CD4-positive, alpha-beta T cell treated with Interleukin-15 for 1 hour (primary cell): ENCODE measurements at regions not wholly inside any gene's neighbourhood (a gene's known extent, or its start where the extent isn't known, plus 50 kb on each side); places are given as distances from the start of the nearest gene placed in this dataset.

Experiments used
- DNase-seq: peaks from one replicate; pipeline ENCODE4 v3.0.0-alpha.2; 2020

GRCh38 chr5:108696951-108697715, 50.6 kb upstream of the FER start:
- no peak for DNase-seq

GRCh38 chr5:108696407-108696806, 51.3 kb upstream of the FER start:
- DNase-seq, result no peak

DNA sequence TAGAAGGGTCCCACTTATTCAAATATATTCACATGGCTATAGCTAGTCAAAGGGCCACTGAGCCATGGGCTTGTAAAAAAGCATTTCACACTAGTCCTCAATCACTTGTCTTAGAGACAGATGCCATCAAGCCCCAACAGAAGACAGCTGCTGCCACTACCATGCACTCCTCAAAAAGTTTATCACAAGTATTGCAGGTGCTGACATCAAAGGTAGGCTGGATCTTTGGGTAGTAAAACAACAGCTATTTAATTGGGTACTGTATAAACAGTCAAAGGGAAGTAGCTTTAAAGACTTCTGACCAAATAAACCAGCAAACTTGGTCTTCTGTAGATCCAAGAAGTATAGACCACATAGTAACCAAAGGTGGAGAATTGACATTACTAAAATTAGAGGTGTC, 59.2 kb upstream of the FER start:
- DNase-seq, result no peak

DNA sequence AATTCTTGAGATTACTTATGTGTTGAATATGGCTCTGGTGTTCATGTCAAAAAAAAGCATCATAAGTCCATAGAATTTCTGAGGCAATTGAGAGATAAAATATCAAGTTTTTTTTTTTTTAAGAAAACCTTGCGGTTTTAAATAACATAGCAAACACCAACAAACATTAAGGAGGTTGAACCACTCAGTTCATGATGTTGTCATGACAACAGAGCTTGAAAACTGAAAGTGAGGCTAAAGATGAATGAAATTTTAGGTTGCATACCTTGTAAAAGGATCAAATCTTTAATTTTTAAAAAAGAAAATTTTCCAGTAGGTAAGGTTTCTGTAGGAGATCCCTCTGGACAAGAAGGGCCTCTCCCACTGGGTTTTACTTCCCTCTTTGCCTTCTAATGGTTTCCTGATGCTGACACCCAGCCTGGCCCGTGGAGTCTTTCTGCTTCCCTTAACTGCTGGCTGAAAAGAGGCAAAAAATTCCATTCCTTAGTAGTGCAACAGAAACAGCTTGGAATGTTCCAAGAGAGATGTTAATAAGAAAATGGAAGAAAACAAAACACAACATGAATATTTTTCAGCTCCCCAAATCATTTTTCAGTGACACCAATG, 60.0 kb upstream of the FER start:
- no peak for DNase-seq

GRCh38 chr5:108686676-108687075, 61.0 kb upstream of the FER start:
- DNase-seq, result no peak

DNA sequence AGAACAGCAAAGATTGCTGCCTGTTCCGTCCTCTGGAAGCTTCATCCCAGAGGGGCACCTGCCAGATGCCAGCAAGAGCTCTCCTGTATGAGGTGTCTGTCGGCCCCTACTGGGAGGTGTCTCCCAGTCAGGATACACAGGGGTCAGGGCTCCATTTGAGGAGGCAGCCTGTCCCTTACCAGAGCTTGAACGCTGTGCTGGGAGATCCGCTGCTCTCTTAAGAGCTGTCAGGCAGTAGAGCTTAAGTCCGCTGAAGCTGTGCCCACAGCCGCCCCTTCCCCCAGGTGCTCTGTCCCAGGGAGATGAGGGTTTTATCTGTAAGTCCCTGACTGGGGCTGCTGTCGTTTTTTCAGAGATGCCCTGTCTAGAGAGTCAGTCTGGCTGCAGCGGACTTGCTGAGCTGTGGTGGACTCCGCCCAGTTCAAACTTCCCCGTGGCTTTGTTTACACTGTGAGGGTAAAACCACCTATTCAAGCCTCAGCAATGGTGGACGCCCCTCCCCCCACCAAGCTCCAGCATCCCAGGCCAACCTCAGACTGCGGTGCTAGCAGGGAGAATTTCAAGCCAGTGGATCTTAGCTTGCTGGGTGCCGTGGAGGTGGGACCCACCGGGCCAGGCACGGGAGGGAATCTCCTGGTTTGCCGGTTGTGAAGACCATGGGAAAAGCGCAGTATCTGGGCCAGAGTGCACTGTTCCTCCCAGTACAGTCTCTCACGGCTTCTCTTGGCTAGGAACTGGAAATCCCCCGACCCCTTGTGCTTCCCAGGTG, 62.1 kb upstream of the FER start:
- peak; percentile 24 for DNase-seq

- DNase-seq, result no peak
Measured at GRCh38 chr5:108681079-108681921, 66.4 kb upstream of the FER start.

DNA sequence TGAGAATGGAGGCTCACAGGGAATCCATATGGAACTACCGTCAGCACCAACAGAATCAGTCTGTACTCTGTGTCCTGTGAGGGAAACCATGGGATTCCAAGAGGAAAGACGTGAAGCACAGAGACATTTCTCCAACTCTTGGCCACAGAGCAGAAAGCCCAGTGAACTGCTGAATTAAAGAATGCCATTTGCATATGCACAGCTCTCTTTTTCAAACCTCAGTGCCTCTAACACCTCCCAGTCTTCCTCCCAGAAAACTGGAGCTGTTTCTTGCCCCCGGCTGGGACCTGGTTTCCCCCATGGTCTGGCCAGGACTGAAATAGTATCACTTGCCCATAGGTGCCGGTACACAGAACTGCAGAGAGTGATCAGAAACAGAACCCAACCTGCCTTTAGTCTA, 69.6 kb upstream of the FER start:
- DNase-seq, result no peak

GRCh38 chr5:108675736-108676135, 72.0 kb upstream of the FER start:
- DNase-seq, result no peak

DNA sequence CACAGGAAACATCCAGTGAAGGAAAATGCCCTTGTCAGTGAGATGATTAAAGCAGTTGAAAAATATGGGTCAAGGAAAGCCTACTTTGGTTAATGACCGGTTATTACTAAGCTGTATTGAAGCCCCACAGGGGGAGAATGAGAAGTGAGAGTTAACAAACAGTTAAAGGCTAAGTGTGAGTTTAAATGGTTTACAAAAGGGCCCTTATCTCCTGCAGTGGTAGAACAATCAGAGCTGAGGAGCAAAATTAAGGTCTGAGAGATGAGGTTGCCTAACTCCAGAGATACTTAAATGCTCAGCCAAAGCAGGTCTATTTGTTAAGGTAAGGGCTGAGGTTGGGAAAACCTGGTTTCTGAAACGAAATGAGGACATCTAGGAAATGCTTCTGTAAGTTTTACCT, 75.1 kb upstream of the FER start:
- no peak for DNase-seq

GRCh38 chr5:108670591-108671289, 77.0 kb upstream of the FER start:
- no peak for DNase-seq

- DNase-seq, result no peak
Measured at GRCh38 chr5:108669462-108669861, 78.2 kb upstream of the FER start.

GRCh38 chr5:108661590-108662219, 86.0 kb upstream of the FER start:
- DNase-seq, result no peak

DNA sequence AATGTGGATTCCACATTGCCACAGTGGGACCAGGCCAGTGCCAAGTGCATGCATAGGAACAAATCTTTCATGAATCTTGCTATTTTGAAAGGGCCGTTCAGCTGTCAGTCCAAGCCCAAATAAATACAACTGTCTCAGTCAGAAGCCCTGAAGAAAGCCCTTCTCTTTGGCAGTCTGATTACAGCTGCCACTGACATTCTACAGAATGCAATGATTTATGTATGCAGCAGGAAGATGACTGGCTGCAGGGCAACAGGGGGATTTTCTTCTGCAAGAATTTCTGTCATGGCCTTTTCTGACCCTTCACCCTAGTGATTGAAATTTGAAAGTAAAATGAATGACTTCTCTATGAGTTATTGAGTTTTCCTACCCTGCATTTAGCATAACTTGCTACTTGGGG, 86.7 kb upstream of the FER start:
- no peak for DNase-seq

DNA sequence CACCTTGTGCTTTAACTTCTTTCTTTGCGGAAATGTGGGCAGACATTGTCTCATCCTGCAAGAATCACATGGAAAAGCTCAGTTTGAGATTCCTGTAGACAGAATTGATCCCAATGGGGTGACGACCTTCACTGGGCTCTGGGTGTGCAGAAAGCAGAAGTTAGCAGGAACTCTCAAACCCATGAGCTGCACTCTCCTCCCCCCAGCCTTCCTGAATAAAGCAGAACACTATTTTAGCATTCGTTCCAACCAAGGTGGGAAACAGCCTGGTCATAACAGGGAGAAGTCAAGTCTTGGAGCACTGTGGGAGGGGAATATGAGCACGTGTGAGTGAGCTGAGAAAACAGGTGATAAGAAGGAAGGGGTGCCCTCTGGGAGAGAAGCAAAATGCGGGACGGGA, 87.4 kb upstream of the FER start:
- DNase-seq, result no peak

DNA sequence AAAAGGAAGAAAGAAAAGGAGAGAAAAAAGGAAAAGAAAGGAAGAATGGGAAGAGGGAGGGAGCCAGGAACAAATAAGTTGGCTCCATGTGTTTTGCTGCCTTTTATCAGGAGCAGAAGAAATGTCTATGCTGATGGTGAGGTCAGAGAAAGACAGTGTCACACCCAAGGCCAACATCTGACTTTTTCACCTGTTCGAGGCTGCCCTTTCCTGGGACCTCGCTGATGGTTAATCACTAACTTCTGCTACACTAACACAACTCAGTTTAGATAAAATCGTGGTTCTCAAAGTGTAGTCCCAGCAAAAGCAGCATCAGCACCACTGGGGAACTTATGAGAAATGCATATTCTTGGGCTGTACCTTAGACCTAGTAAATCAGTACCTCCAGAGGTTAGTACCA, 88.2 kb upstream of the FER start:
- DNase-seq, result no peak

DNA sequence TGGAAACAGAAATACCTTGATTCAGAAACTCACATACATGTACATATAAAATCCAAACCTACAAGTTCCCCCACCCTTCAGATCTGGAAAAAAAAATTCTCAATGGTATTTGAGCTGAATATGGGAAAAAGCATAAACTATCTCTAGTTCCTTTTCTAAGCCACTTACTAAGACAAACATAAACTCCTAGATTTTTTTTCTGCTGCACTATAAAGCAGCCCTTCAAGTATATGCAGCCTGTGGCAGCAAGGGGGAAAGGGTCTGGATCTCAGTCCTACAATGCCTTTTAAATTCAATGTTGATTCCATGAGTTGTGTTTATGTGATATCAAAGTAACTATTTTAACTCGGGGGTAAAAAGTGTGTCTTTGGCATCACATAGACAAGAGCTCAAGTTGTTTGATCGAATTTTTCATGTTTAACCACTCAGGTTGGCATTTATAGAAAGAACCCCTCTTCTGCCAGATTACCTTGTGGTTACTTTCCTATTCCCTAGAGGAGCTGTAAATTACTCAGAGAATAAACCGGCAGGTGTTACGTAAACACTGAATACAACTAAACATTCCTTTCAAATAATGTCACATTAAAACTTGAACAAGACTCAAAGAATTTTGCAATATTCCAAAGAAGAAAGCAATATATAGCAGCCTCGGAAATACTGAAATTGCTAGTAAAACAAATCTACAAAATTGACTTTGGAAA, 91.8 kb upstream of the FER start:
- DNase-seq, result no peak

- no peak for DNase-seq
Measured at GRCh38 chr5:108654051-108654450, 93.6 kb upstream of the FER start.

DNA sequence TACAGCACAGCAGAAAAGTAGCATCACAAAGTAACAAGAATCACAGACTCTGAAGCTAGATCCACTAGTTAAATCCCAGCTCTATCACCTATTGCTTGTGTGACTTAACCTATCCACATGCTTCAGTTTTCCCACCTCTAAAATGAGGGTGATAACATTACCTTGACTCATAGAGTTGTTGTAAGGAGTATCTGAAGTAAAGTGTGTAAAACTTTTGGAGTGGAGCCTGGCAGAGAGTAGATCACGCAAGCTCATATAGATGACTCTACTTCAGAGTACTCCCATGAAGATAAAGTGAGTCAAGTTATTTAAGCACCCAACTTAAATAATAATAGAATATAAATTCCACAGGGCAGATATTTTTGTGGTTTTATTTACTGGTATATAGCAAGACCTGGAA, 94.5 kb upstream of the FER start:
- no peak for DNase-seq

GRCh38 chr5:108650997-108651396, 96.7 kb upstream of the FER start:
- no peak for DNase-seq

GRCh38 chr5:108649646-108650045, 98.1 kb upstream of the FER start:
- DNase-seq, result no peak
